GM12878 (cell line): ENCODE measurements at regions not wholly inside any gene's neighbourhood (a gene's known extent, or its start where the extent isn't known, plus 50 kb on each side); places are given as distances from the start of the nearest gene placed in this dataset.

Experiments
- CEBPB ChIP-seq, 2 experiments: fragments of 150-350 bp in 1 of 2; IDR thresholded peaks; 2 replicates each; pipeline ENCODE4 v1.6.1; 2012 to 2014; ENCODE audit warnings: low read depth in 2 of 2, low read length in 2 of 2, borderline replicate concordance in 1 of 2, inconsistent platforms in 1 of 2
- CREB1 ChIP-seq: IDR thresholded peaks from 2 replicates; pipeline ENCODE4 v1.6.1; 2012; ENCODE audit warnings: low read depth, mild to moderate bottlenecking, inconsistent platforms
- MTA2 ChIP-seq: fragments of 450-650 bp; IDR thresholded peaks from 2 replicates; pipeline ENCODE4 v1.6.1; 2016; ENCODE audit warnings: low read depth, mild to moderate bottlenecking, moderate library complexity
- MXI1 ChIP-seq: fragments of 150-350 bp; IDR thresholded peaks from 2 replicates; pipeline ENCODE4 v1.6.1; 2011; ENCODE audit warnings: low read depth, mild to moderate bottlenecking, inconsistent platforms, low read length, improper control_type of control experiment
- POLR2A ChIP-seq: IDR thresholded peaks from 2 replicates; pipeline ENCODE4 v1.6.1; 2011; ENCODE audit warnings: low read depth, mild to moderate bottlenecking, low read length
- POLR2AphosphoS2 ChIP-seq: IDR thresholded peaks from 2 replicates; pipeline ENCODE4 v1.6.1; 2011; ENCODE audit warnings: low read depth, mild to moderate bottlenecking, low read length, improper control_type of control experiment, moderate library complexity
- POU2F2 ChIP-seq: IDR thresholded peaks from 3 replicates; pipeline ENCODE4 v1.6.1; 2011; ENCODE audit warnings: low read depth, mild to moderate bottlenecking, low read length, borderline replicate concordance
- RAD21 ChIP-seq: IDR thresholded peaks from 2 replicates; pipeline ENCODE4 v1.6.1; 2011; ENCODE audit warnings: mild to moderate bottlenecking, low read depth, low read length, moderate library complexity; ENCODE audit not compliant: insufficient read depth
- TAF1 ChIP-seq: IDR thresholded peaks from 2 replicates; pipeline ENCODE4 v1.6.1; 2011; ENCODE audit warnings: mild to moderate bottlenecking, low read depth, low read length, borderline replicate concordance
- YY1 ChIP-seq: IDR thresholded peaks from 2 replicates; pipeline ENCODE4 v1.6.1; 2011; ENCODE audit warnings: low read depth, mild to moderate bottlenecking, low read length
- TF ChIP-seq, protein P1 (sequence below), 3 experiments: IDR thresholded peaks in 2 of 3; conservative IDR thresholded peaks in 1 of 3; 2 replicates each; pipeline ENCODE4 v1.5.1; 2011; ENCODE audit warnings: low read depth in 3 of 3, low read length in 3 of 3, mild to moderate bottlenecking in 3 of 3, control low read depth in 2 of 3, moderate library complexity in 2 of 3, inconsistent platforms in 1 of 3, mixed read lengths in 1 of 3; ENCODE audit not compliant: control insufficient read depth in 2 of 3, insufficient read depth in 1 of 3; ENCODE audit errors: extremely low read depth in 1 of 3
- TF ChIP-seq, protein P2 (sequence below): fragments of 450-650 bp; IDR thresholded peaks from 2 replicates; pipeline ENCODE4 v1.6.1; 2017; ENCODE audit warnings: mild to moderate bottlenecking, moderate library complexity

DNA sequence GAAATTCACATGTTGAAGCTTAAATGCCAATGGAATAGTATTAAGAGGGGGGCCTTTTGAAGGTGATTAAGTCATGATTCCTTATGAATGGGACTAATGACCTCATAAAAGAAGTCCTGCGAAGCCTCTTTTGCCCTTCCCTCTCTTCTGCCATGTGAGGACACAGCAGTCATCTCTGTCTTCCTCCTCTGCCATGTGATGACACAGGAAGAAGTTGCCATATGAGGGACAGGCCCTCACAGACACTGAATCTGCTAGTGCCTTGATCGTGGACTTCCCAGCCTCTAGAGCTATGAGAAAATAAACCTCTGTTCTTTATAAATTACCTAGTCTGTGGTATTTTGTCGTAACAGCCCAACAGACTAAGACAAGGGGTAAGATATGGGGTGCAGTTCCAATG is 100.7 kb downstream of the VCPKMT start:
- TF ChIP-seq, protein P1, sequence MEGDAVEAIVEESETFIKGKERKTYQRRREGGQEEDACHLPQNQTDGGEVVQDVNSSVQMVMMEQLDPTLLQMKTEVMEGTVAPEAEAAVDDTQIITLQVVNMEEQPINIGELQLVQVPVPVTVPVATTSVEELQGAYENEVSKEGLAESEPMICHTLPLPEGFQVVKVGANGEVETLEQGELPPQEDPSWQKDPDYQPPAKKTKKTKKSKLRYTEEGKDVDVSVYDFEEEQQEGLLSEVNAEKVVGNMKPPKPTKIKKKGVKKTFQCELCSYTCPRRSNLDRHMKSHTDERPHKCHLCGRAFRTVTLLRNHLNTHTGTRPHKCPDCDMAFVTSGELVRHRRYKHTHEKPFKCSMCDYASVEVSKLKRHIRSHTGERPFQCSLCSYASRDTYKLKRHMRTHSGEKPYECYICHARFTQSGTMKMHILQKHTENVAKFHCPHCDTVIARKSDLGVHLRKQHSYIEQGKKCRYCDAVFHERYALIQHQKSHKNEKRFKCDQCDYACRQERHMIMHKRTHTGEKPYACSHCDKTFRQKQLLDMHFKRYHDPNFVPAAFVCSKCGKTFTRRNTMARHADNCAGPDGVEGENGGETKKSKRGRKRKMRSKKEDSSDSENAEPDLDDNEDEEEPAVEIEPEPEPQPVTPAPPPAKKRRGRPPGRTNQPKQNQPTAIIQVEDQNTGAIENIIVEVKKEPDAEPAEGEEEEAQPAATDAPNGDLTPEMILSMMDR (IDR thresholded peaks at IDR 0.05 in 2 of 3, conservative IDR thresholded peaks at IDR 0.05 in 1 of 3; ENCODE audit: control insufficient read depth in 2 of 3, extremely low read depth in 1 of 3, insufficient read depth in 1 of 3, low read depth in 3 of 3, low read length in 3 of 3), result no peak
- TF ChIP-seq MTA2 (no peak), POLR2A (no peak), POLR2AphosphoS2 (no peak), YY1 (no peak), RAD21 (no peak), POU2F2 (no peak), CEBPB (IDR thresholded peaks at IDR 0.05; ENCODE audit: borderline replicate concordance in 1 of 2, low read depth in 2 of 2, low read length in 2 of 2) (no peak), CREB1 (no peak), TAF1 (no peak), MXI1 (no peak)
- TF ChIP-seq, protein P2, sequence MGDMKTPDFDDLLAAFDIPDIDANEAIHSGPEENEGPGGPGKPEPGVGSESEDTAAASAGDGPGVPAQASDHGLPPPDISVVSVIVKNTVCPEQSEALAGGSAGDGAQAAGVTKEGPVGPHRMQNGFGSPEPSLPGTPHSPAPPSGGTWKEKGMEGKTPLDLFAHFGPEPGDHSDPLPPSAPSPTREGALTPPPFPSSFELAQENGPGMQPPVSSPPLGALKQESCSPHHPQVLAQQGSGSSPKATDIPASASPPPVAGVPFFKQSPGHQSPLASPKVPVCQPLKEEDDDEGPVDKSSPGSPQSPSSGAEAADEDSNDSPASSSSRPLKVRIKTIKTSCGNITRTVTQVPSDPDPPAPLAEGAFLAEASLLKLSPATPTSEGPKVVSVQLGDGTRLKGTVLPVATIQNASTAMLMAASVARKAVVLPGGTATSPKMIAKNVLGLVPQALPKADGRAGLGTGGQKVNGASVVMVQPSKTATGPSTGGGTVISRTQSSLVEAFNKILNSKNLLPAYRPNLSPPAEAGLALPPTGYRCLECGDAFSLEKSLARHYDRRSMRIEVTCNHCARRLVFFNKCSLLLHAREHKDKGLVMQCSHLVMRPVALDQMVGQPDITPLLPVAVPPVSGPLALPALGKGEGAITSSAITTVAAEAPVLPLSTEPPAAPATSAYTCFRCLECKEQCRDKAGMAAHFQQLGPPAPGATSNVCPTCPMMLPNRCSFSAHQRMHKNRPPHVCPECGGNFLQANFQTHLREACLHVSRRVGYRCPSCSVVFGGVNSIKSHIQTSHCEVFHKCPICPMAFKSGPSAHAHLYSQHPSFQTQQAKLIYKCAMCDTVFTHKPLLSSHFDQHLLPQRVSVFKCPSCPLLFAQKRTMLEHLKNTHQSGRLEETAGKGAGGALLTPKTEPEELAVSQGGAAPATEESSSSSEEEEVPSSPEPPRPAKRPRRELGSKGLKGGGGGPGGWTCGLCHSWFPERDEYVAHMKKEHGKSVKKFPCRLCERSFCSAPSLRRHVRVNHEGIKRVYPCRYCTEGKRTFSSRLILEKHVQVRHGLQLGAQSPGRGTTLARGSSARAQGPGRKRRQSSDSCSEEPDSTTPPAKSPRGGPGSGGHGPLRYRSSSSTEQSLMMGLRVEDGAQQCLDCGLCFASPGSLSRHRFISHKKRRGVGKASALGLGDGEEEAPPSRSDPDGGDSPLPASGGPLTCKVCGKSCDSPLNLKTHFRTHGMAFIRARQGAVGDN, result no peak
